ENCODE measurements at regions not wholly inside any gene's neighbourhood (a gene's known extent, or its start where the extent isn't known, plus 50 kb on each side); places are given as distances from the start of the nearest gene placed in this dataset.

DNA sequence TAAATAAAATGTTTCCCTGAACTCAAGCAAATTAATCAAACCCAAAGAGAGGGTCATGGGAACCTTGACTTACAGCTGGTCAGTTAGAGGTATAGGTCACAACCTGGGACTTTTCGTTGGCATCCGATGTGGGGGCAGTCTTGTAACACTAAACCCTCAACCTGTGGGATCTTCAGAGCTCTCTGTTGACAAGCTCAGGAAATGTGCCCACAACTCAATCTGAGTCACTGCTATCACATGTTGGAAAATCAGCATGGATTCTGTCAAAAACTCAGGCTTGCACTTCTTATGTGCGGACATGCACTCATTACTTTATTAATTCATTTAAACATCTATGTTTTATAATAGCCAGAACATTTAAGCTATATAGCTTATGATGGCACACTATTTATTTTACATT, 424.6 kb upstream of the SORCS1 start:
- Histone ChIP-seq H3K27ac (ENCODE audit: low read depth, low read length) (no peak overlapping the region), H3K9me3 (ENCODE audit: control insufficient read depth in 1 of 2, low read length in 2 of 2) (peaks cover 0 to 4% of the 10 kb centered on the region in 2 donors), H3K9ac (ENCODE audit: low read depth in 1 of 2, low read length in 2 of 2) (no peak overlapping the region), H3K4me3 (ENCODE audit: low read depth in 1 of 2, low read length in 2 of 2) (no peak overlapping the region), H3K36me3 (ENCODE audit: control insufficient read depth in 1 of 2, insufficient read depth in 2 of 2, low read length in 2 of 2) (no peaks in the 10 kb centered on the region), H3K27me3 (ENCODE audit: control insufficient read depth in 1 of 2, insufficient read depth in 2 of 2, low read length in 2 of 2) (no peaks in the 10 kb centered on the region), H3K4me1 (ENCODE audit: control insufficient read depth in 1 of 2, insufficient read depth in 2 of 2, low read length in 2 of 2) (no peaks in the 10 kb centered on the region)

DNA sequence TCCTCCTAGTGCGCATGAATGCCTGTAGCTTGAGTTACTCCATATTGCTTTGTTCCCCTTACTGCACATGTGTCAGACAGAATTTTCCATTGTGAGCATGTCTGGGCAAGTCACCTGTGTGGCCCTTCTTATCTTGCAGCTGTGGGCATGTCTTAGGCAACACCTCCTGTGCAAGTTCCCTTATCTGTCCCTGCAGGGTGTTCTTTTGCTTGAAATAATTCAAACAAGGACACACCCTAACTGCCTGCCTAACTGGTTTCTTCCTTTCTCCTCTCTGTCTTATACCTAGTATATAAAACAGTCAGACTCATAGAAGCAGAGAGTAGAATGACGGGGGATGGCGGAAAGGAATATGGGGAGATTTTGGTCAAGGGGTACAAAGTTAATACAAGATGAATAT, 421.1 kb upstream of the SORCS1 start:
- H3K9ac ChIP-seq (ENCODE audit: low read depth in 1 of 2, low read length in 2 of 2), result no peak overlapping the region
- no peak overlapping the region for H3K27ac ChIP-seq (ENCODE audit: low read depth, low read length)

GRCh38 chr10:107583974-107584373, 419.5 kb upstream of the SORCS1 start:
- Histone ChIP-seq H3K9ac (ENCODE audit: low read depth in 1 of 2, low read length in 2 of 2) (no peak overlapping the region), H3K36me3 (ENCODE audit: control insufficient read depth in 1 of 2, insufficient read depth in 2 of 2, low read length in 2 of 2) (no peaks in the 10 kb centered on the region), H3K4me3 (ENCODE audit: low read depth in 1 of 2, low read length in 2 of 2) (no peak overlapping the region), H3K27ac (ENCODE audit: low read depth, low read length) (no peak overlapping the region), H3K27me3 (ENCODE audit: control insufficient read depth in 1 of 2, insufficient read depth in 2 of 2, low read length in 2 of 2) (no peaks in the 10 kb centered on the region), H3K4me1 (ENCODE audit: control insufficient read depth in 1 of 2, insufficient read depth in 2 of 2, low read length in 2 of 2) (no peaks in the 10 kb centered on the region), H3K9me3 (ENCODE audit: control insufficient read depth in 1 of 2, low read length in 2 of 2) (peaks cover 0 to 4% of the 10 kb centered on the region in 2 donors)

More for the DNA sequence above, 421.1 kb upstream of the SORCS1 start:
- Histone ChIP-seq H3K9me3 (ENCODE audit: control insufficient read depth in 1 of 2, low read length in 2 of 2) (peaks cover 0 to 4% of the 10 kb centered on the region in 2 donors), H3K4me1 (ENCODE audit: control insufficient read depth in 1 of 2, insufficient read depth in 2 of 2, low read length in 2 of 2) (no peaks in the 10 kb centered on the region), H3K4me3 (ENCODE audit: low read depth in 1 of 2, low read length in 2 of 2) (no peak overlapping the region), H3K27me3 (ENCODE audit: control insufficient read depth in 1 of 2, insufficient read depth in 2 of 2, low read length in 2 of 2) (no peaks in the 10 kb centered on the region), H3K36me3 (ENCODE audit: control insufficient read depth in 1 of 2, insufficient read depth in 2 of 2, low read length in 2 of 2) (no peaks in the 10 kb centered on the region)

DNA sequence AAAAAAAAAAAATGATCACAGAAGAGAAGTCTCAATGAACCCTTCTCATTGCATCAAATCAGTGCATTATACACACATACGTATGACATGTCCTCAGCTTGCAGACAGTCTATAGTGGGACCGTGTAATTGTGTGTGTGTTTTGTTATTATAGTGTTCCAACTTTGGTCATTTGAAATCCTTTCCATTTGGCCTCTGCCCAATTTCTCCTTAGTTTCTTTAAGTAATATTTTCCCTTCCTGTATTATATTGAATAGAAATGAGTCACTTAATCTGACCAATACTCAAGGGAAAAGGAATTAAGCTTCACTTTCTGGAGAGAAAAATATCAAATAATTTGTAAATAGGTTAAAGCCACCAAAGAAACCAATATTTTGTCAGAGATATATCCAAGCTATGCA, 415.5 kb upstream of the SORCS1 start:
- no peak overlapping the region for H3K27ac ChIP-seq (ENCODE audit: low read depth, low read length)
- no peaks in the 10 kb centered on the region for H3K9me3 ChIP-seq (ENCODE audit: control insufficient read depth in 1 of 2, low read length in 2 of 2)
- H3K4me1 ChIP-seq (ENCODE audit: control insufficient read depth in 1 of 2, insufficient read depth in 2 of 2, low read length in 2 of 2), result no peaks in the 10 kb centered on the region
- no peak overlapping the region for H3K9ac ChIP-seq (ENCODE audit: low read depth in 1 of 2, low read length in 2 of 2)
- no peak overlapping the region for H3K4me3 ChIP-seq (ENCODE audit: low read depth in 1 of 2, low read length in 2 of 2)
- no peaks in the 10 kb centered on the region for H3K27me3 ChIP-seq (ENCODE audit: control insufficient read depth in 1 of 2, insufficient read depth in 2 of 2, low read length in 2 of 2)
- H3K36me3 ChIP-seq (ENCODE audit: control insufficient read depth in 1 of 2, insufficient read depth in 2 of 2, low read length in 2 of 2), result no peaks in the 10 kb centered on the region

DNA sequence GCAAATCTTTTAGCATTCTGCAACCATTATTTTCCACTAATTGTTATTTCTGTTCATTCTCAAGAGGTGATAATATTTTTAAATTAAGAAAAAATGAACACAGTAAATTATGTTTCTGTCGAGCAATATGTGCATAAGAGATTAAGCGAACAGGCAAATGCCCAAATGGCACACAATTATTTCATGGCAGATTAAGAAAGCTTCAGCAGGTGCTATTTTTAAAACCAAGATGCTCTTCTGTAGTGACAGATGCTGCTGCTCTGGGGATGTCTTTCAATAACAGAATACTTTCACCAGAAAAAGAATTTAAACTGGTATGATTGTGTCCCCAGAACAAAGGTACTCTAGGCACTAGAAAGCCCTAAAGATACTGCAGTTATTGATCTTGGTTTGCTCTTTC, 412.7 kb upstream of the SORCS1 start:
- Histone ChIP-seq H3K4me3 (ENCODE audit: low read depth in 1 of 2, low read length in 2 of 2) (no peak overlapping the region), H3K36me3 (ENCODE audit: control insufficient read depth in 1 of 2, insufficient read depth in 2 of 2, low read length in 2 of 2) (no peaks in the 10 kb centered on the region), H3K9ac (ENCODE audit: low read depth in 1 of 2, low read length in 2 of 2) (no peak overlapping the region), H3K27ac (ENCODE audit: low read depth, low read length) (no peak overlapping the region), H3K4me1 (ENCODE audit: control insufficient read depth in 1 of 2, insufficient read depth in 2 of 2, low read length in 2 of 2) (no peaks in the 10 kb centered on the region), H3K27me3 (ENCODE audit: control insufficient read depth in 1 of 2, insufficient read depth in 2 of 2, low read length in 2 of 2) (no peaks in the 10 kb centered on the region), H3K9me3 (ENCODE audit: control insufficient read depth in 1 of 2, low read length in 2 of 2) (no peaks in the 10 kb centered on the region)

- no peaks in the 10 kb centered on the region for H3K4me1 ChIP-seq (ENCODE audit: control insufficient read depth in 1 of 2, insufficient read depth in 2 of 2, low read length in 2 of 2)
- H3K9me3 ChIP-seq (ENCODE audit: control insufficient read depth in 1 of 2, low read length in 2 of 2), result no peaks in the 10 kb centered on the region
- H3K9ac ChIP-seq (ENCODE audit: low read depth in 1 of 2, low read length in 2 of 2), result no peak overlapping the region
- H3K36me3 ChIP-seq (ENCODE audit: control insufficient read depth in 1 of 2, insufficient read depth in 2 of 2, low read length in 2 of 2), result no peaks in the 10 kb centered on the region
- no peaks in the 10 kb centered on the region for H3K27me3 ChIP-seq (ENCODE audit: control insufficient read depth in 1 of 2, insufficient read depth in 2 of 2, low read length in 2 of 2)
- H3K4me3 ChIP-seq (ENCODE audit: low read depth in 1 of 2, low read length in 2 of 2), result no peak overlapping the region
- H3K27ac ChIP-seq (ENCODE audit: low read depth, low read length), result no peak overlapping the region
Observed at GRCh38 chr10:107576746-107577145, 412.2 kb upstream of the SORCS1 start.

- no peaks in the 10 kb centered on the region for H3K36me3 ChIP-seq (ENCODE audit: control insufficient read depth in 1 of 2, insufficient read depth in 2 of 2, low read length in 2 of 2)
- peaks cover 0 to 4% of the 10 kb centered on the region in 2 donors for H3K9me3 ChIP-seq (ENCODE audit: control insufficient read depth in 1 of 2, low read length in 2 of 2)
- no peak overlapping the region for H3K9ac ChIP-seq (ENCODE audit: low read depth in 1 of 2, low read length in 2 of 2)
- H3K4me3 ChIP-seq (ENCODE audit: low read depth in 1 of 2, low read length in 2 of 2), result no peak overlapping the region
- no peak overlapping the region for H3K27ac ChIP-seq (ENCODE audit: low read depth, low read length)
- no peaks in the 10 kb centered on the region for H3K4me1 ChIP-seq (ENCODE audit: control insufficient read depth in 1 of 2, insufficient read depth in 2 of 2, low read length in 2 of 2)
- H3K27me3 ChIP-seq (ENCODE audit: control insufficient read depth in 1 of 2, insufficient read depth in 2 of 2, low read length in 2 of 2), result no peaks in the 10 kb centered on the region
Observed at GRCh38 chr10:107565014-107565413, 400.5 kb upstream of the SORCS1 start.

- no peak overlapping the region for H3K4me3 ChIP-seq (ENCODE audit: low read depth in 1 of 2, low read length in 2 of 2)
- no peaks in the 10 kb centered on the region for H3K27me3 ChIP-seq (ENCODE audit: control insufficient read depth in 1 of 2, insufficient read depth in 2 of 2, low read length in 2 of 2)
- no peaks in the 10 kb centered on the region for H3K4me1 ChIP-seq (ENCODE audit: control insufficient read depth in 1 of 2, insufficient read depth in 2 of 2, low read length in 2 of 2)
- H3K9ac ChIP-seq (ENCODE audit: low read depth in 1 of 2, low read length in 2 of 2), result no peak overlapping the region
- H3K27ac ChIP-seq (ENCODE audit: low read depth, low read length), result no peak overlapping the region
- H3K9me3 ChIP-seq (ENCODE audit: control insufficient read depth in 1 of 2, low read length in 2 of 2), result no peaks in the 10 kb centered on the region
- H3K36me3 ChIP-seq (ENCODE audit: control insufficient read depth in 1 of 2, insufficient read depth in 2 of 2, low read length in 2 of 2), result no peaks in the 10 kb centered on the region
Observed at GRCh38 chr10:107561136-107561650, 396.7 kb upstream of the SORCS1 start.

DNA sequence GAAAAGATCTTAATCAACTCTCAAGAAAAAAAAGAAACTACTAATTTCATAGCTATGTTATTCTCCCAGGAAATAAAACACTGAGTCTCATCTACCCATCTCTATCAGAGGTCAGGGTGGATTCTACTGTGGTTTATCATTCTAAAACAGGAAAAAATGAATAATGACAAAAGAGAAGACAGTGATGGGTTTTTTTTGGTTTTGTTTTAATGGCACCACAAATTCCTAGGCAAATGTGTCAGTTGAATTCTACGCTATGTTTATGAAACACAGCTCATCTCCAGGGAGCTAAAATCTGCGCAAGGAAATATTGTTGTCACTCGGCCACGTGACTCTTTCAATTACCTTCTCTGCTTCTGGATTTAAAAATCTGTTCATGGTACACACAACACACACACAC, 393.4 kb upstream of the SORCS1 start:
- H3K4me1 ChIP-seq (ENCODE audit: control insufficient read depth in 1 of 2, insufficient read depth in 2 of 2, low read length in 2 of 2), result no peaks in the 10 kb centered on the region
- H3K9me3 ChIP-seq (ENCODE audit: control insufficient read depth in 1 of 2, low read length in 2 of 2), result no peaks in the 10 kb centered on the region

DNA sequence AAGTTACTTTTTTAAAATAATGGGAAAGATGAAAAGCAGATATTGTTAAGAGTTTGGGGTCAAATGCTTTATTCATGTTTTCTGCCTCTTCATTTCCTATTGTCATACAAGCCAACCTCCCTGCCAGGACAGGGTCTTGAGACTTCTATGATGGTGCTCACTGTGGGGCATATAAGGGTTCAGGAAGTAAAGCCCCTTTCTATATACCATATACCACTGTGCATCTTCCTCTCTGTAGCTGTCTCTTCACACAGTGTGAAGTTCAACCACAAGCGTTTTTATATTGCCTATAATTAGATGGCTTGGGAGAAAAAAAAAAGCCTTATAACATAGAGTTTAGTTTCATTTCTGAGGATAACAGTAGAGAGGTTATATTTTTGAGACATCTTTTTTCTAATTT, 389.8 kb upstream of the SORCS1 start:
- no peak overlapping the region for H3K4me3 ChIP-seq (ENCODE audit: low read depth in 1 of 2, low read length in 2 of 2)
- H3K36me3 ChIP-seq (ENCODE audit: control insufficient read depth in 1 of 2, insufficient read depth in 2 of 2, low read length in 2 of 2), result no peaks in the 10 kb centered on the region
- H3K27me3 ChIP-seq (ENCODE audit: control insufficient read depth in 1 of 2, insufficient read depth in 2 of 2, low read length in 2 of 2), result no peaks in the 10 kb centered on the region
- H3K4me1 ChIP-seq (ENCODE audit: control insufficient read depth in 1 of 2, insufficient read depth in 2 of 2, low read length in 2 of 2), result no peaks in the 10 kb centered on the region
- H3K27ac ChIP-seq (ENCODE audit: low read depth, low read length), result no peak overlapping the region
- no peaks in the 10 kb centered on the region for H3K9me3 ChIP-seq (ENCODE audit: control insufficient read depth in 1 of 2, low read length in 2 of 2)
- H3K9ac ChIP-seq (ENCODE audit: low read depth in 1 of 2, low read length in 2 of 2), result no peak overlapping the region

More for the DNA sequence above, 393.4 kb upstream of the SORCS1 start:
- H3K4me3 ChIP-seq (ENCODE audit: low read depth in 1 of 2, low read length in 2 of 2), result no peak overlapping the region
- no peaks in the 10 kb centered on the region for H3K36me3 ChIP-seq (ENCODE audit: control insufficient read depth in 1 of 2, insufficient read depth in 2 of 2, low read length in 2 of 2)
- no peak overlapping the region for H3K9ac ChIP-seq (ENCODE audit: low read depth in 1 of 2, low read length in 2 of 2)
- H3K27me3 ChIP-seq (ENCODE audit: control insufficient read depth in 1 of 2, insufficient read depth in 2 of 2, low read length in 2 of 2), result no peaks in the 10 kb centered on the region
- no peak overlapping the region for H3K27ac ChIP-seq (ENCODE audit: low read depth, low read length)

DNA sequence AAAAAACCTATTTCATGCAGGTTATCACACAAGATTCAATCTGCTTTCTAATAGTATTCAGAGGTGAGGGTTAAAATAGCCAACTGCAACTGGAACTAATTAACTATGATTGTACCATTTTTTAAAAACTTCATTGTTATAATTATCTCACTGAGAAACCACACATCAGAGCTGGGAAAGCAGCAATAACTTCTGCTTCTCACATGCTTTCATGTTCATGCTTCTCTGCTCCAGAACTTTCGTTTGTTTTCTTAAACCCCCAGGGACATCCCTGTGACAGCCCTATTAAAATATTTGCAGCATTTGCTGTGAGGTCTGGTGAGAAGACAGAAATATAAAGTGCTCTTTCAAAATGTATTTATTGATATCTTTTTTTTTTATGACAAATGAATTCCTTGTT, 389.0 kb upstream of the SORCS1 start:
- no peak overlapping the region for H3K4me3 ChIP-seq (ENCODE audit: low read depth in 1 of 2, low read length in 2 of 2)
- no peak overlapping the region for H3K27ac ChIP-seq (ENCODE audit: low read depth, low read length)
- no peaks in the 10 kb centered on the region for H3K9me3 ChIP-seq (ENCODE audit: control insufficient read depth in 1 of 2, low read length in 2 of 2)
- no peak overlapping the region for H3K9ac ChIP-seq (ENCODE audit: low read depth in 1 of 2, low read length in 2 of 2)
- H3K4me1 ChIP-seq (ENCODE audit: control insufficient read depth in 1 of 2, insufficient read depth in 2 of 2, low read length in 2 of 2), result no peaks in the 10 kb centered on the region
- no peaks in the 10 kb centered on the region for H3K36me3 ChIP-seq (ENCODE audit: control insufficient read depth in 1 of 2, insufficient read depth in 2 of 2, low read length in 2 of 2)
- H3K27me3 ChIP-seq (ENCODE audit: control insufficient read depth in 1 of 2, insufficient read depth in 2 of 2, low read length in 2 of 2), result no peaks in the 10 kb centered on the region

Measured in duodenal mucosa (tissue), 2 donors.